ENCODE measurements at regions not wholly inside any gene's neighbourhood (a gene's known extent, or its start where the extent isn't known, plus 50 kb on each side); places are given as distances from the start of the nearest gene placed in this dataset.

DNA sequence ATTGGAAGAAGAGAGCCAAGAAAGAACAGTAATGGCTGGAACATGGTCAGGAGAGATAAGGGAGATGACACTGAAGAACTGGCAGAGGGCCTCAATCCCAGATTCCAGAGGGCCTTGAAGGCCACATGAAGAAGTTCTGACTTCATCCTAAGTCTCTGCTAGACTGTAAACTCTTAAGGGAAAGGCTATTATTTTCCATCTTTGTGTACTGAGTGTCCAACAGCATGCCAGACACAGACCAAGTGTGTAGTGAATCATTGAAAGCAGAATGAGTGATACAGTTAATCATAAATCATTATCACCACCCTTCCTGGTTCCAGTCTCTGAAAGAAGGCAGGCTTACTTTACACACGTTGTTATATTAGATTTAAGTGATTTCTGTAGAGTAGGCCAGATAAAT lies 185.3 kb upstream of the C11orf87 start:
- Histone ChIP-seq H4K20me1 (ENCODE audit: insufficient read depth) (no peaks in the 10 kb centered on the region), H3K27me3 (ENCODE audit: insufficient read depth) (no peaks in the 10 kb centered on the region), H3K9me2 (no peaks in the 10 kb centered on the region), H3K4me3 (ENCODE audit: low read depth in 2 of 2, low read length in 1 of 2) (no peak overlapping the region), H3F3A (replicated peaks; ENCODE audit: insufficient read depth) (no peaks in the 10 kb centered on the region), H3K79me2 (ENCODE audit: insufficient read depth) (no peaks in the 10 kb centered on the region), H3K4me2 (no peak overlapping the region), H3K9ac (no peak overlapping the region), H3K36me3 (replicated peaks in 1 of 2; ENCODE audit: control insufficient read depth in 1 of 2, insufficient read depth in 2 of 2, low read length in 1 of 2) (no peaks in the 10 kb centered on the region), H3K27ac (ENCODE audit: low read depth in 2 of 2, low read length in 1 of 2) (no peak overlapping the region), H3K4me1 (ENCODE audit: control insufficient read depth in 1 of 2, insufficient read depth in 2 of 2, low read depth in 1 of 2, low read length in 1 of 2) (no peaks in the 10 kb centered on the region), H3K9me3 (no peaks in the 10 kb centered on the region), H2AFZ (ENCODE audit: low read depth) (no peak overlapping the region)
- ChIA-PET POLR2A (no interaction called here), CTCF (no interaction called here)
- DNase-seq, result no peak
- TF ChIP-seq ELF1 (IDR thresholded peaks at IDR 0.05), result no peak
- TF ChIP-seq RXRA (IDR thresholded peaks at IDR 0.05; ENCODE audit: borderline replicate concordance, low read depth), result no peak
- no peak for TF ChIP-seq FOSL2 (IDR thresholded peaks at IDR 0.05; ENCODE audit: borderline replicate concordance, low read depth)
- TF ChIP-seq IRF3 (IDR thresholded peaks at IDR 0.05; ENCODE audit: low read depth, low read length), result no peak
- no peak for TF ChIP-seq MXI1 (IDR thresholded peaks at IDR 0.05; ENCODE audit: low read depth, low read length)
- TF ChIP-seq, protein P1, sequence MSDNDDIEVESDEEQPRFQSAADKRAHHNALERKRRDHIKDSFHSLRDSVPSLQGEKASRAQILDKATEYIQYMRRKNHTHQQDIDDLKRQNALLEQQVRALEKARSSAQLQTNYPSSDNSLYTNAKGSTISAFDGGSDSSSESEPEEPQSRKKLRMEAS (IDR thresholded peaks at IDR 0.05; ENCODE audit: low read depth), result no peak
- TF ChIP-seq, protein P2, sequence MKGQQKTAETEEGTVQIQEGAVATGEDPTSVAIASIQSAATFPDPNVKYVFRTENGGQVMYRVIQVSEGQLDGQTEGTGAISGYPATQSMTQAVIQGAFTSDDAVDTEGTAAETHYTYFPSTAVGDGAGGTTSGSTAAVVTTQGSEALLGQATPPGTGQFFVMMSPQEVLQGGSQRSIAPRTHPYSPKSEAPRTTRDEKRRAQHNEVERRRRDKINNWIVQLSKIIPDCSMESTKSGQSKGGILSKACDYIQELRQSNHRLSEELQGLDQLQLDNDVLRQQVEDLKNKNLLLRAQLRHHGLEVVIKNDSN (IDR thresholded peaks at IDR 0.05; ENCODE audit: borderline replicate concordance, low read depth), result no peak
- TF ChIP-seq TCF12 (IDR thresholded peaks at IDR 0.05), result no peak
- TF ChIP-seq GABPA (IDR thresholded peaks at IDR 0.05; ENCODE audit: low read depth), result no peak
- TF ChIP-seq, protein P3, sequence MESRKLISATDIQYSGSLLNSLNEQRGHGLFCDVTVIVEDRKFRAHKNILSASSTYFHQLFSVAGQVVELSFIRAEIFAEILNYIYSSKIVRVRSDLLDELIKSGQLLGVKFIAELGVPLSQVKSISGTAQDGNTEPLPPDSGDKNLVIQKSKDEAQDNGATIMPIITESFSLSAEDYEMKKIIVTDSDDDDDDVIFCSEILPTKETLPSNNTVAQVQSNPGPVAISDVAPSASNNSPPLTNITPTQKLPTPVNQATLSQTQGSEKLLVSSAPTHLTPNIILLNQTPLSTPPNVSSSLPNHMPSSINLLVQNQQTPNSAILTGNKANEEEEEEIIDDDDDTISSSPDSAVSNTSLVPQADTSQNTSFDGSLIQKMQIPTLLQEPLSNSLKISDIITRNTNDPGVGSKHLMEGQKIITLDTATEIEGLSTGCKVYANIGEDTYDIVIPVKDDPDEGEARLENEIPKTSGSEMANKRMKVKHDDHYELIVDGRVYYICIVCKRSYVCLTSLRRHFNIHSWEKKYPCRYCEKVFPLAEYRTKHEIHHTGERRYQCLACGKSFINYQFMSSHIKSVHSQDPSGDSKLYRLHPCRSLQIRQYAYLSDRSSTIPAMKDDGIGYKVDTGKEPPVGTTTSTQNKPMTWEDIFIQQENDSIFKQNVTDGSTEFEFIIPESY (IDR thresholded peaks at IDR 0.05; ENCODE audit: borderline replicate concordance, low read depth), result no peak
- TF ChIP-seq NFIC (IDR thresholded peaks at IDR 0.05; ENCODE audit: borderline replicate concordance), result no peak
- no peak for TF ChIP-seq SMC3 (IDR thresholded peaks at IDR 0.05; ENCODE audit: low read depth, low read length)
- WGBS (ENCODE audit: low lambda C conversion rate), result 26% methylated on average over 1 of the region's 1 CpG

DNA sequence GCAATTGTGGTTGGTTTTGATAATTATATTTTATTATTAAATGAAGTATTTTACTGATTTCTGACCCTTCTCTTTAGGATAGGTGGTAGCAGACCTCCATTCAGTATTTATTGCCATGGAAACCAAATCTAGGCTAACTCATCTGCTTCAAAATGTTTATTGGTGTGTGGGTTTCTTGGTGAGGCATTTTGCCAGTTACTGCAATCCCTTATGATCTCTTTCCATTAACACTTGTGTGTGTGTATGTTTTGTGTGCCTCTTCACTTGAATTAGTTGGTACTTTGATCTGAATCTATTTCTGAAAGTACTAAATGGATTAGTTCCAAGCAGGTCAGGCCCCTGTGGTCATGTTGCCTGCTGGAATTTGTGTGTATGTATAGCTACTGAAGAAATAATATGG lies 184.4 kb upstream of the C11orf87 start:
- H3K9ac ChIP-seq, result no peak overlapping the region
- H3F3A ChIP-seq (replicated peaks; ENCODE audit: insufficient read depth), result no peaks in the 10 kb centered on the region
- no peak for DNase-seq
- no peaks in the 10 kb centered on the region for H3K79me2 ChIP-seq (ENCODE audit: insufficient read depth)
- no peaks in the 10 kb centered on the region for H3K9me3 ChIP-seq
- no peaks in the 10 kb centered on the region for H3K27me3 ChIP-seq (ENCODE audit: insufficient read depth)
- H2AFZ ChIP-seq (ENCODE audit: low read depth), result no peak overlapping the region
- no peaks in the 10 kb centered on the region for H3K9me2 ChIP-seq
- no peak for TF ChIP-seq NFIC (IDR thresholded peaks at IDR 0.05; ENCODE audit: borderline replicate concordance)
- ChIA-PET POLR2A (no interaction called here), CTCF (no interaction called here)
- H4K20me1 ChIP-seq (ENCODE audit: insufficient read depth), result no peaks in the 10 kb centered on the region
- no peaks in the 10 kb centered on the region for H3K36me3 ChIP-seq (replicated peaks in 1 of 2; ENCODE audit: control insufficient read depth in 1 of 2, insufficient read depth in 2 of 2, low read length in 1 of 2)
- no peaks in the 10 kb centered on the region for H3K4me1 ChIP-seq (ENCODE audit: control insufficient read depth in 1 of 2, insufficient read depth in 2 of 2, low read depth in 1 of 2, low read length in 1 of 2)
- no peak overlapping the region for H3K4me2 ChIP-seq
- no peak overlapping the region for H3K27ac ChIP-seq (ENCODE audit: low read depth in 2 of 2, low read length in 1 of 2)
- H3K4me3 ChIP-seq (ENCODE audit: low read depth in 2 of 2, low read length in 1 of 2), result no peak overlapping the region

All from SK-N-SH (cell line).